HG02840 (cell line): ENCODE measurements at regions not wholly inside any gene's neighbourhood (a gene's known extent, or its start where the extent isn't known, plus 50 kb on each side); places are given as distances from the start of the nearest gene placed in this dataset.

ENCODE experiments used
- ATAC-seq: cut with Tn5 transposase; IDR thresholded peaks from one replicate; pipeline ENCODE4 v1.9.1; 2021; ENCODE audit warnings: mild to moderate bottlenecking, moderate library complexity, moderate number of reproducible peaks; ENCODE audit not compliant: unreplicated experiment, low FRiP score

- ATAC-seq: no peak
Measured at GRCh38 chr10:111200505-111201186, 123.8 kb downstream of the ADRA2A start.

GRCh38 chr10:111203615-111204014 lies 126.8 kb downstream of the ADRA2A start:
- ATAC-seq: no peak

GRCh38 chr10:111204838-111205237 lies 128.0 kb downstream of the ADRA2A start:
- no peak for ATAC-seq

GRCh38 chr10:111206521-111206920 lies 129.7 kb downstream of the ADRA2A start:
- no peak for ATAC-seq

GRCh38 chr10:111207500-111207899 lies 130.7 kb downstream of the ADRA2A start:
- no peak for ATAC-seq

- ATAC-seq: no peak
Measured at GRCh38 chr10:111208951-111209350, 132.1 kb downstream of the ADRA2A start.

GRCh38 chr10:111209692-111210091 lies 132.9 kb downstream of the ADRA2A start:
- ATAC-seq: no peak

- ATAC-seq: no peak
Measured at GRCh38 chr10:111211241-111211640, 134.4 kb downstream of the ADRA2A start.

GRCh38 chr10:111211706-111212105 lies 134.9 kb downstream of the ADRA2A start:
- ATAC-seq: no peak

GRCh38 chr10:111221682-111222480 lies 145.1 kb downstream of the ADRA2A start:
- ATAC-seq: no peak

- no peak for ATAC-seq
Measured at GRCh38 chr10:111222961-111223360, 146.1 kb downstream of the ADRA2A start.

- no peak for ATAC-seq
Measured at GRCh38 chr10:111231779-111232178, 154.9 kb downstream of the ADRA2A start.

GRCh38 chr10:111233439-111233838 lies 156.6 kb downstream of the ADRA2A start:
- ATAC-seq: no peak

- ATAC-seq: no peak
Measured at GRCh38 chr10:111234234-111234913, 157.5 kb downstream of the ADRA2A start.

GRCh38 chr10:111234914-111235302 lies 158.1 kb downstream of the ADRA2A start:
- no peak for ATAC-seq

- ATAC-seq: no peak
Measured at GRCh38 chr10:111240348-111240747, 163.5 kb downstream of the ADRA2A start.

GRCh38 chr10:111243126-111243525 lies 166.3 kb downstream of the ADRA2A start:
- no peak for ATAC-seq

- ATAC-seq: no peak
Measured at GRCh38 chr10:111246136-111246535, 169.3 kb downstream of the ADRA2A start.

GRCh38 chr10:111246814-111247452 lies 170.1 kb downstream of the ADRA2A start:
- ATAC-seq: no peak

- no peak for ATAC-seq
Measured at GRCh38 chr10:111247781-111248389, 171.1 kb downstream of the ADRA2A start.
